Endothelial cell of umbilical vein (primary cell): ENCODE measurements at regions not wholly inside any gene's neighbourhood (a gene's known extent, or its start where the extent isn't known, plus 50 kb on each side); places are given as distances from the start of the nearest gene placed in this dataset.

Source experiments
- BruUV-seq: library from RNA; stranded (reverse); fragments of 400-500 nt; replicated peaks from 2 replicates; lab custom pipeline; 2021; lab: Mats Ljungman, UMichigan
- CTCF ChIA-PET: fragments of 300-600, 350-600 bp; sonication (Branson Sonifier 250); formaldehyde crosslinking; loops from one replicate; lab custom pipeline; 2021; ENCODE audit warnings: antibody characterized with exemption, inconsistent platforms; lab: Charles Lee
- POLR2A ChIA-PET: fragments of 300-600, 350-600 bp; sonication (Branson Sonifier 250); formaldehyde crosslinking; loops from one replicate; lab custom pipeline; 2021; ENCODE audit warnings: antibody characterized with exemption, inconsistent platforms; lab: Charles Lee
- DNase-seq: peaks from one replicate; pipeline ENCODE4 v3.0.0-alpha.2; 2011; ENCODE audit warnings: low read depth, low spot score
- FAIRE-seq: peaks from 2 replicates; lab custom pipeline; 2011; peaks lifted over from hg19 to GRCh38; lab: Jason Lieb, UNC
- H2AFZ ChIP-seq: 2 replicates; pipeline ENCODE4 v1.6.0; 2012; ENCODE audit warnings: low read depth, low read length, control low read depth, inconsistent platforms
- H3K27ac ChIP-seq: 2 replicates; pipeline ENCODE4 v1.5.1; 2011; ENCODE audit warnings: low read depth, mild to moderate bottlenecking, control low read depth, low read length, moderate library complexity; ENCODE audit not compliant: insufficient read depth
- H3K27me3 ChIP-seq, 2 experiments: 2 replicates each; pipeline versions ENCODE4 v1.6.0 to v1.6.1; 2011; ENCODE audit warnings: low read length in 2 of 2, mixed read lengths in 1 of 2; ENCODE audit not compliant: control insufficient read depth in 2 of 2, insufficient read depth in 2 of 2
- H3K36me3 ChIP-seq, 2 experiments: 2 replicates in 1 of 2; 3 replicates in 1 of 2; pipeline ENCODE4 v1.5.1; 2011; ENCODE audit warnings: low read length in 2 of 2, mild to moderate bottlenecking in 1 of 2, moderate library complexity in 1 of 2; ENCODE audit not compliant: control insufficient read depth in 2 of 2, insufficient read depth in 2 of 2; ENCODE audit errors: extremely low read depth in 1 of 2
- H3K4me1 ChIP-seq: 3 replicates; pipeline ENCODE4 v1.5.1; 2011; ENCODE audit warnings: mild to moderate bottlenecking, low read length; ENCODE audit not compliant: control insufficient read depth, insufficient read depth; ENCODE audit errors: extremely low read depth
- H3K4me2 ChIP-seq: 2 replicates; pipeline ENCODE4 v1.6.1; 2011; ENCODE audit warnings: low read length, control low read depth, mixed read lengths; ENCODE audit not compliant: insufficient read depth
- H3K4me3 ChIP-seq, 3 experiments: fragments of 200-600 bp in 1 of 3; sonication (generic), shearing (Covaris generic) in 1 of 3; replicated peaks in 1 of 3; 2 replicates each; pipeline ENCODE4 v1.5.1; 2011 to 2016; ENCODE audit warnings: control low read depth in 3 of 3, low read length in 3 of 3, mild to moderate bottlenecking in 2 of 3, inconsistent platforms in 1 of 3, low read depth in 1 of 3, moderate library complexity in 1 of 3; ENCODE audit not compliant: insufficient read depth in 1 of 3
- H3K79me2 ChIP-seq: 2 replicates; pipeline ENCODE4 v1.6.0; 2012; ENCODE audit warnings: low read length, inconsistent platforms; ENCODE audit not compliant: control insufficient read depth, insufficient read depth
- H3K9ac ChIP-seq: replicated peaks from 2 replicates; pipeline ENCODE3; 2011; ENCODE audit warnings: low read length, control low read depth; ENCODE audit not compliant: insufficient read depth; ENCODE audit errors: extremely low read depth
- H3K9me1 ChIP-seq: replicated peaks from 3 replicates; pipeline ENCODE4 v1.6.0; 2011; ENCODE audit warnings: mild to moderate bottlenecking, low read length; ENCODE audit not compliant: control insufficient read depth, insufficient read depth; ENCODE audit errors: extremely low read depth
- H3K9me3 ChIP-seq: replicated peaks from 2 replicates; pipeline ENCODE4 v1.5.1; 2012; ENCODE audit warnings: low read length, inconsistent platforms; ENCODE audit not compliant: control insufficient read depth, insufficient read depth
- H4K20me1 ChIP-seq: replicated peaks from 2 replicates; pipeline ENCODE3; 2011; ENCODE audit warnings: mild to moderate bottlenecking, low read length; ENCODE audit not compliant: control insufficient read depth, insufficient read depth; ENCODE audit errors: extremely low read depth
- EZH2 ChIP-seq: IDR thresholded peaks from 2 replicates; pipeline ENCODE4 v1.6.1; 2012; ENCODE audit warnings: borderline replicate concordance, low read depth, mild to moderate bottlenecking, moderate library complexity, low read length, inconsistent platforms; ENCODE audit not compliant: severe bottlenecking
- FOS ChIP-seq: IDR thresholded peaks from 2 replicates; pipeline ENCODE4 v1.6.1; 2011; ENCODE audit warnings: mild to moderate bottlenecking, low read length, moderate library complexity, borderline replicate concordance; ENCODE audit not compliant: insufficient read depth
- GATA2 ChIP-seq: IDR thresholded peaks from 2 replicates; pipeline ENCODE4 v1.7.0; 2011; ENCODE audit warnings: low read depth, mild to moderate bottlenecking, moderate library complexity, mixed read lengths, low read length; ENCODE audit not compliant: insufficient read length, insufficient read depth
- JUN ChIP-seq: IDR thresholded peaks from 2 replicates; pipeline ENCODE4 v1.6.1; 2011; ENCODE audit warnings: borderline replicate concordance, low read depth; ENCODE audit not compliant: insufficient read length, insufficient read depth
- MYC ChIP-seq: IDR thresholded peaks from one replicate; pipeline ENCODE4 v1.6.1; 2011; ENCODE audit warnings: mild to moderate bottlenecking, low read depth, low read length
- POLR2A ChIP-seq: IDR thresholded peaks from 2 replicates; pipeline ENCODE4 v1.6.1; 2012; ENCODE audit warnings: low read depth, mild to moderate bottlenecking, control low read depth, low read length
- POLR2AphosphoS5 ChIP-seq: IDR thresholded peaks from 2 replicates; pipeline ENCODE4 v1.6.1; 2012; ENCODE audit warnings: low read depth, mild to moderate bottlenecking, control low read depth, low read length, moderate library complexity; ENCODE audit not compliant: insufficient read depth
- dilution Hi-C: fragments of 300-500 bp; cut with MboI; formaldehyde crosslinking; loops from one replicate; pipeline ENCODE4 v1.15.0; 2019; ENCODE audit warnings: low sequenced_read_pairs; ENCODE audit not compliant: extremely low pct_ligation_motif_present
- intact Hi-C: fragments of 100-400 bp; cut with micrococcal nuclease; formaldehyde crosslinking; loops from one replicate; pipeline ENCODE4 v1.10.0; 2022
- TF ChIP-seq, protein P1 (sequence below): IDR thresholded peaks from 2 replicates; pipeline ENCODE4 v1.6.1; 2011; ENCODE audit not compliant: insufficient read depth, insufficient read length
- TF ChIP-seq, protein P2 (sequence below), 2 donors: IDR thresholded peaks; 1 replicate in 1 of 2; 2 replicates in 1 of 2; pipeline ENCODE4 v1.5.1; 2011; ENCODE audit warnings: low read length in 2 of 2, mild to moderate bottlenecking in 2 of 2, moderate library complexity in 2 of 2, control low read depth in 1 of 2, inconsistent platforms in 1 of 2, low read depth in 1 of 2; ENCODE audit not compliant: insufficient read depth in 1 of 2; ENCODE audit errors: extremely low read depth in 1 of 2

DNA sequence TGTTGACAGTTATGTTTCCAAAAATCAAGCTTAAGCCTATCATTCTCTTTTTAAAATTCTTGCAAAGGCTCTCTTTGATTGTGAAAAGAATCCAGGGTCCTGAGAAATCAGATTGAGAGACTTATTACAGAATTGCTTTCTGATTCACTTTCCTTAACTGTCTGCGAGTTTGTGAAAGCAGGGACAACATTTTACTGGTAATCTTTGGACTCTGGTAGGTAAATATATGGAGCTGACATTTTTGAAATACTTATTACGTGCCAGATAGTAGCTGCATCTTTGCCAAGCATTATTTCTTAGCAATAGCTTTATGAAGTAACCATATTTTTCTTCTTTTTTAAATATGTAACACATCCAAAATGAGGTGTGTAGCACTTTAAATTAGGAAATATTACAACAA, 570.9 kb downstream of the CMPK2 start:
- H3K79me2 ChIP-seq, result no peaks in the 10 kb centered on the region
- H3K27ac ChIP-seq, result no peak overlapping the region
- dilution Hi-C loops, result no loop called here
- TF ChIP-seq GATA2 (no peak), MYC (no peak), EZH2 (no peak), FOS (no peak), POLR2AphosphoS5 (no peak), POLR2A (no peak), JUN (no peak)
- TF ChIP-seq, protein P1, sequence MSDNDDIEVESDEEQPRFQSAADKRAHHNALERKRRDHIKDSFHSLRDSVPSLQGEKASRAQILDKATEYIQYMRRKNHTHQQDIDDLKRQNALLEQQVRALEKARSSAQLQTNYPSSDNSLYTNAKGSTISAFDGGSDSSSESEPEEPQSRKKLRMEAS, result no peak
- TF ChIP-seq, protein P2, sequence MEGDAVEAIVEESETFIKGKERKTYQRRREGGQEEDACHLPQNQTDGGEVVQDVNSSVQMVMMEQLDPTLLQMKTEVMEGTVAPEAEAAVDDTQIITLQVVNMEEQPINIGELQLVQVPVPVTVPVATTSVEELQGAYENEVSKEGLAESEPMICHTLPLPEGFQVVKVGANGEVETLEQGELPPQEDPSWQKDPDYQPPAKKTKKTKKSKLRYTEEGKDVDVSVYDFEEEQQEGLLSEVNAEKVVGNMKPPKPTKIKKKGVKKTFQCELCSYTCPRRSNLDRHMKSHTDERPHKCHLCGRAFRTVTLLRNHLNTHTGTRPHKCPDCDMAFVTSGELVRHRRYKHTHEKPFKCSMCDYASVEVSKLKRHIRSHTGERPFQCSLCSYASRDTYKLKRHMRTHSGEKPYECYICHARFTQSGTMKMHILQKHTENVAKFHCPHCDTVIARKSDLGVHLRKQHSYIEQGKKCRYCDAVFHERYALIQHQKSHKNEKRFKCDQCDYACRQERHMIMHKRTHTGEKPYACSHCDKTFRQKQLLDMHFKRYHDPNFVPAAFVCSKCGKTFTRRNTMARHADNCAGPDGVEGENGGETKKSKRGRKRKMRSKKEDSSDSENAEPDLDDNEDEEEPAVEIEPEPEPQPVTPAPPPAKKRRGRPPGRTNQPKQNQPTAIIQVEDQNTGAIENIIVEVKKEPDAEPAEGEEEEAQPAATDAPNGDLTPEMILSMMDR (IDR thresholded peaks at IDR 0.05; ENCODE audit: extremely low read depth in 1 of 2, insufficient read depth in 1 of 2, low read depth in 1 of 2, low read length in 2 of 2), result no peak
- H3K9me3 ChIP-seq, result peaks cover 2% of the 10 kb centered on the region
- BruUV-seq, result no TSS peak
- ChIA-PET CTCF (no interaction called here), POLR2A (no interaction called here)
- H3K27me3 ChIP-seq, result no peaks in the 10 kb centered on the region
- H3K4me1 ChIP-seq, result no peaks in the 10 kb centered on the region
- H3K36me3 ChIP-seq, result no peaks in the 10 kb centered on the region
- no peak overlapping the region for H3K4me3 ChIP-seq
- H3K9ac ChIP-seq, result no peak overlapping the region
- H2AFZ ChIP-seq, result no peak overlapping the region
- DNase-seq (no peak), FAIRE-seq (no peak)
- intact Hi-C loops, result no loop called here
- no peaks in the 10 kb centered on the region for H4K20me1 ChIP-seq
- no peak overlapping the region for H3K4me2 ChIP-seq
- H3K9me1 ChIP-seq, result no peaks in the 10 kb centered on the region
